GM18858 (cell line): ENCODE measurements at regions not wholly inside any gene's neighbourhood (a gene's known extent, or its start where the extent isn't known, plus 50 kb on each side); places are given as distances from the start of the nearest gene placed in this dataset.

Experiments used
- ATAC-seq: cut with Tn5 transposase; IDR thresholded peaks from one replicate; pipeline ENCODE4 v1.9.1; 2021; ENCODE audit not compliant: unreplicated experiment

- no peak for ATAC-seq
Measured at GRCh38 chr13:53623146-53623545, 594.5 kb downstream of the OLFM4 start.

GRCh38 chr13:53631511-53631910 lies 602.9 kb downstream of the OLFM4 start:
- no peak for ATAC-seq

GRCh38 chr13:53638040-53638439 lies 609.4 kb downstream of the OLFM4 start:
- ATAC-seq, result no peak

GRCh38 chr13:53642306-53642705 lies 613.7 kb downstream of the OLFM4 start:
- no peak for ATAC-seq

GRCh38 chr13:53648673-53649072 lies 620.1 kb downstream of the OLFM4 start:
- no peak for ATAC-seq

- ATAC-seq, result no peak
Measured at GRCh38 chr13:53672005-53672404, 643.4 kb downstream of the OLFM4 start.

- no peak for ATAC-seq
Measured at GRCh38 chr13:53683146-53683545, 654.5 kb downstream of the OLFM4 start.

GRCh38 chr13:53683608-53684007 lies 655.0 kb downstream of the OLFM4 start:
- ATAC-seq, result no peak

GRCh38 chr13:53691417-53691816 lies 662.8 kb downstream of the OLFM4 start:
- ATAC-seq, result no peak

GRCh38 chr13:53694814-53695532 lies 666.4 kb downstream of the OLFM4 start:
- ATAC-seq, result no peak

GRCh38 chr13:53703371-53704080 lies 674.9 kb downstream of the OLFM4 start:
- ATAC-seq, result no peak

- no peak for ATAC-seq
Measured at GRCh38 chr13:53719281-53719680, 690.7 kb downstream of the OLFM4 start.

- ATAC-seq, result no peak
Measured at GRCh38 chr13:53732664-53733063, 704.1 kb downstream of the OLFM4 start.

GRCh38 chr13:53743906-53744305 lies 715.3 kb downstream of the OLFM4 start:
- ATAC-seq, result no peak

GRCh38 chr13:53747825-53748224 lies 719.2 kb downstream of the OLFM4 start:
- no peak for ATAC-seq

GRCh38 chr13:53749306-53749705 lies 720.7 kb downstream of the OLFM4 start:
- ATAC-seq, result no peak

GRCh38 chr13:53759016-53759415 lies 730.4 kb downstream of the OLFM4 start:
- ATAC-seq, result no peak

GRCh38 chr13:53775807-53776206 lies 747.2 kb downstream of the OLFM4 start:
- no peak for ATAC-seq

- no peak for ATAC-seq
Measured at GRCh38 chr13:53778937-53779336, 750.3 kb downstream of the OLFM4 start.

- ATAC-seq, result no peak
Measured at GRCh38 chr13:53781941-53782340, 753.3 kb downstream of the OLFM4 start.

- ATAC-seq, result peak; percentile 88
Measured at GRCh38 chr13:53782488-53782961, 753.9 kb downstream of the OLFM4 start.

- no peak for ATAC-seq
Measured at GRCh38 chr13:53783471-53783870, 754.9 kb downstream of the OLFM4 start.
